ENCODE measurements at regions not wholly inside any gene's neighbourhood (a gene's known extent, or its start where the extent isn't known, plus 50 kb on each side); places are given as distances from the start of the nearest gene placed in this dataset.

- no peak overlapping the region for H3K23ac ChIP-seq (ENCODE audit: insufficient read length)
- H3K18ac ChIP-seq (ENCODE audit: extremely low read depth, low read length): no peak overlapping the region
- no peak overlapping the region for H3K4ac ChIP-seq (replicated peaks; ENCODE audit: insufficient read length, low read depth, low read length)
- no peaks in the 10 kb centered on the region for H4K20me1 ChIP-seq (replicated peaks in 1 of 2; ENCODE audit: control insufficient read depth in 1 of 2, insufficient read depth in 2 of 2, low read length in 2 of 2)
- no peaks in the 10 kb centered on the region for H3K79me2 ChIP-seq (ENCODE audit: control insufficient read depth in 1 of 2, insufficient read depth in 2 of 2, low read length in 2 of 2)
- H3K56ac ChIP-seq (replicated peaks; ENCODE audit: insufficient read length, low read depth, low read length): no peak overlapping the region
- ChIA-PET POLR2A (ENCODE audit: partially characterized antibody) (no interaction called here), CTCF (ENCODE audit: partially characterized antibody) (interaction anchor here (0.6 kb wide), 1 partner anchor 19 kb away, joined by 3 read pairs; no protein-coding TSS in a partner anchor)
- H4K5ac ChIP-seq (ENCODE audit: insufficient read length, low read depth, low read length): no peak overlapping the region
- FAIRE-seq: no peak
- DNase-seq (ENCODE audit: low read depth in 1 of 2, low spot score in 2 of 2): no peak
- no peak overlapping the region for H2AK5ac ChIP-seq (ENCODE audit: low read depth, low read length)
- H2AFZ ChIP-seq (ENCODE audit: low read length): no peak overlapping the region
- H3K14ac ChIP-seq (ENCODE audit: insufficient read length): no peak overlapping the region
- no peak overlapping the region for H4K91ac ChIP-seq (replicated peaks; ENCODE audit: insufficient read length, low read length)
- no peak overlapping the region for H4K8ac ChIP-seq (ENCODE audit: extremely low read depth, insufficient read depth, low read length)
- no peaks in the 10 kb centered on the region for H3K79me1 ChIP-seq (ENCODE audit: low read depth, low read length)
- H3K9me3 ChIP-seq (ENCODE audit: insufficient read depth in 2 of 2, low read depth in 1 of 2, low read length in 1 of 2): no peaks in the 10 kb centered on the region
- H3K36me3 ChIP-seq (ENCODE audit: control insufficient read depth in 2 of 4, insufficient read depth in 4 of 4, low read length in 3 of 4): no peaks in the 10 kb centered on the region
- peaks cover 0 to 3% (median 0%) of the 10 kb centered on the region in 4 experiments; a peak in 1 of 7 replicates for H3K4me1 ChIP-seq (replicated peaks in 1 of 4; ENCODE audit: control insufficient read depth in 3 of 4, insufficient read depth in 4 of 4, low read length in 3 of 4)
- no peak overlapping the region for H2BK20ac ChIP-seq (ENCODE audit: low read length)
- H3K9ac ChIP-seq (replicated peaks in 1 of 4; ENCODE audit: extremely low read depth in 1 of 4, low read depth in 3 of 4, low read length in 3 of 4): no peak overlapping the region
- WGBS, 2 experiments (ENCODE audit: extremely low coverage in 1 of 2, insufficient coverage in 1 of 2, insufficient read length in 1 of 2, insufficient replicate concordance in 2 of 2, low coverage in 1 of 2, low lambda C conversion rate in 2 of 2, missing lambda C conversion rate in 1 of 2): 85% methylated on average over 7 of the region's 7 CpGs; no CpG with 5 or more reads in 1 of the 2 experiments
- peaks cover 0 to 2% (median 0%) of the 10 kb centered on the region in 4 experiments; a peak in 1 of 7 replicates for H3K27me3 ChIP-seq (replicated peaks in 1 of 4; ENCODE audit: control insufficient read depth in 3 of 4, extremely low read depth in 1 of 4, insufficient read depth in 3 of 4, low read length in 3 of 4)
- H2BK120ac ChIP-seq (replicated peaks; ENCODE audit: low read depth, low read length): no peak overlapping the region
- no peak overlapping the region for H2BK15ac ChIP-seq (ENCODE audit: low read length)
- H2BK12ac ChIP-seq (ENCODE audit: low read depth, low read length): no peak overlapping the region
- H3K4me2 ChIP-seq (ENCODE audit: insufficient read depth in 1 of 2, low read depth in 2 of 2, low read length in 2 of 2): no peak overlapping the region
- H3K27ac ChIP-seq (ENCODE audit: low read depth, low read length): no peak overlapping the region
- no peaks in the 10 kb centered on the region for H3K23me2 ChIP-seq (ENCODE audit: low read depth, low read length)
- H3K4me3 ChIP-seq (ENCODE audit: extremely low read depth in 1 of 4, insufficient read depth in 2 of 4, low read depth in 3 of 4, low read length in 4 of 4): no peak overlapping the region
- no peak overlapping the region for H2BK5ac ChIP-seq (ENCODE audit: low read depth, low read length)
- TF ChIP-seq TAF1 (IDR thresholded peaks at IDR 0.05; ENCODE audit: low read depth, low read length): no peak
- TF ChIP-seq RXRA (IDR thresholded peaks at IDR 0.05; ENCODE audit: insufficient read depth, low read depth, low read length): no peak
- TF ChIP-seq SP4 (IDR thresholded peaks at IDR 0.05; ENCODE audit: low read length): no peak
- no peak for TF ChIP-seq MAX (IDR thresholded peaks at IDR 0.05)
- no peak for TF ChIP-seq SUZ12 (IDR thresholded peaks at IDR 0.05; ENCODE audit: low read length)
- no peak for TF ChIP-seq HDAC6 (IDR thresholded peaks at IDR 0.05; ENCODE audit: low read depth, low read length)
- TF ChIP-seq POLR2A (IDR thresholded peaks at IDR 0.05; ENCODE audit: control extremely low read depth in 1 of 2, low read depth in 2 of 2, low read length in 2 of 2): no peak
- no peak for TF ChIP-seq E2F6 (IDR thresholded peaks at IDR 0.05)
- no peak for TF ChIP-seq EGR1 (IDR thresholded peaks at IDR 0.05; ENCODE audit: borderline replicate concordance, low read depth, low read length)
- TF ChIP-seq POLR2AphosphoS5 (IDR thresholded peaks at IDR 0.05; ENCODE audit: low read depth, low read length): no peak
- TF ChIP-seq RAD21 (IDR thresholded peaks at IDR 0.05 in 1 of 2, conservative IDR thresholded peaks at IDR 0.05 in 1 of 2; ENCODE audit: low read depth in 2 of 2, low read length in 2 of 2): no peak
- no peak for TF ChIP-seq YY1 (IDR thresholded peaks at IDR 0.05; ENCODE audit: low read depth, low read length)
- no peak for TF ChIP-seq KDM4A (IDR thresholded peaks at IDR 0.05; ENCODE audit: low read depth, low read length, severe bottlenecking)
Observed at GRCh38 chr20:52303281-52303950, 111.8 kb upstream of the ZFP64 start.

All from H1 (cell line).